ENCODE measurements at regions not wholly inside any gene's neighbourhood (a gene's known extent, or its start where the extent isn't known, plus 50 kb on each side); places are given as distances from the start of the nearest gene placed in this dataset.

- TF ChIP-seq CTCF (IDR thresholded peaks at IDR 0.05; ENCODE audit: borderline replicate concordance, extremely low read depth, low read length, poor library complexity, severe bottlenecking): no peak
- TF ChIP-seq EZH2 (IDR thresholded peaks at IDR 0.05; ENCODE audit: borderline replicate concordance, low read depth, low read length, severe bottlenecking): no peak
These were observed 388.7 kb upstream of the RGMA start for GRCh38 chr15:93477721-93478120.
